ENCODE measurements at regions not wholly inside any gene's neighbourhood (a gene's known extent, or its start where the extent isn't known, plus 50 kb on each side); places are given as distances from the start of the nearest gene placed in this dataset.
"Not testable (repeated sequence)": the region's sequence is repeated elsewhere in the genome, so short reads cannot be mapped to it uniquely, and the experiment has no call there.

DNA sequence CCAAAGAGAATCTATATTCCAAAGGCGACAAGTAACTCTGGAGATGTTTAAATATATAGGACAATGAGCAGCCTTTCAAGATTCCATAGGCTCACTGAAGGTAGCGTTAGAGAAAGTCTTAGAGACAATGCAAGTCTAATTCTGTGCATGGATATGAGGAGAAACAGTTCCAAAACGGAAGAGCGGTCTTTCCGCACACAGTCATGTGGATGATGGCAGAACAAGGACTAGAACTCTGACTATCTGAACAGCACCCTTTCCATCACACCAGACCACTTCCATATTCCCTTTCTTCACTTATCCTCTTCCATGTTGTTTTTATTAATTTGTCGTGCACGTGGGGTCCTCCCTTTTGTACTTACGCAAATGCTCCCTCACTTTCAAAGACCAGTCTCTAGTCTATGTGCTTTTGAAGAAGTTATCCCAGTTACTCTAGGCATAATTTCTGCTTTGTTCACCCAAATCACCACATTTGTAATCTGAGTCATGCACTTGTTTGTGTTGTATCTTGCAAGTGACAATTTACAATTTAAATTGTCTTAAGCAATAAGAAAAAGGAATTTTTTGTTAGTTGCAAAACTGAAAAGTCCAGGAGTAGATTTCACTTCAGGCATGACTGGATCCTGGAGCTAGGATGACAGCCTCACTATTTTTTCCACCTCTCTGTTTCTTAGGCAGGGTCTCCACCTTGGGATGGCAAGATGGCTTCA is 116.0 kb upstream of the ADRA1B start:
- no peak for DNase-seq

DNA sequence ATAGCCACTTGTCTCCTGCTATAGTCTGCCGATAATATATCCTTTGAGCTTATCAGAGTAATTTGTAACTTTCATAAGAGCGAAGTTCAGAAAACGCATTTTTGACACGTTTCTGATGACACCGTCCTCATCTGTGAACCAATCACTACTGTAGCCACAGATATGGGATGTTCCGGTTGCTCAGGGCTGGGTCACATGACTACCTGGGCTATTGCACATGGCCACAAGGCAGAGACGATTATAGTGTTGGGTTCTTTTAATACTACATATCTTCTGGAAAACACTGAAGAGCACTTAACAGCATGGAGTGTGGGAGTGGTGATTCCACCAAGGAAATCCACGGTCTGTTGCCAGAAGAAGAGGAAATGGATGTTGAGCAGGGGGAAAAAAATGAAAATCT is 115.0 kb upstream of the ADRA1B start:
- DNase-seq = no peak

- no peak for DNase-seq
These were observed 113.6 kb upstream of the ADRA1B start for GRCh38 chr5:159802661-159803060.

- DNase-seq = no peak
These were observed 112.2 kb upstream of the ADRA1B start for GRCh38 chr5:159804121-159804520.

- no peak for DNase-seq
These were observed 111.3 kb upstream of the ADRA1B start for GRCh38 chr5:159805021-159805420.

DNA sequence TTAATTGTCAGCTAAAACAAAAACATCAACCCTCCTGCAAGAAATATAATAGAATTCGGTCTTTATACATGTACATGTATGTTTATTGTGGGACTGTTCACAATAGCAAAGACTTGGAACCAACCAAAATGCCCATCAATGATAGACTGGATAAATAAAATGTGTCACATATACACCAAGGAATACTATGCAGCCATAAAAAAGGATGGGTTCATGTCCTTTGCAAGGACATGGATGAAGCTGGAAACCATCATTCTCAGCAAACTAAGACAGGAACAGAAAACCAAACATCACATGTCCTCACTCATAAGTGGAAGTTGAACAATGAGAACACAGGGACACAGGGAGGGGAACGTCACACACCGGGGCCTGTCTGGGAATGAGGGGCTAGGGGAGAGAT is 109.1 kb upstream of the ADRA1B start:
- not testable (repeated sequence) for DNase-seq

- no peak for DNase-seq
These were observed 108.7 kb upstream of the ADRA1B start for GRCh38 chr5:159807586-159807985.

DNA sequence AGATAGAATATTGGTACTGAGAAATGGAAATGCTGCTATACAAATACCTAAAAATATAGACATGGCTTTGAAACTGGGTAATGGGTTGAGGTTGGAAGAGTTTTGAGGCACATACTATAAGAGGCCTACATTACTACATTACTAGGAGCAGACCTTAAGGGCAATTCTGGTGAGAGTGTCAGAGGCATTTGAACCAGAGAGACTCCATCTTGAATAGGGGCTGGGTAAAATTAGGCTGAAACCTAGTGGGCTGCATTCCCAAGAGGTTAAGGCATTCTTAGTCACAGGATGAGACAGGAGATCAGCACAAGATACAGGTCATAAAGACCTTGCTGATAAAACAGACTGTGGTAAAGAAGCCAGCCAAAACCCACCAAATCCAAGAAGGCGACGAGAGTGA is 104.6 kb upstream of the ADRA1B start:
- DNase-seq = no peak

- not testable (repeated sequence) for DNase-seq
These were observed 103.5 kb upstream of the ADRA1B start for GRCh38 chr5:159812759-159813158.

DNA sequence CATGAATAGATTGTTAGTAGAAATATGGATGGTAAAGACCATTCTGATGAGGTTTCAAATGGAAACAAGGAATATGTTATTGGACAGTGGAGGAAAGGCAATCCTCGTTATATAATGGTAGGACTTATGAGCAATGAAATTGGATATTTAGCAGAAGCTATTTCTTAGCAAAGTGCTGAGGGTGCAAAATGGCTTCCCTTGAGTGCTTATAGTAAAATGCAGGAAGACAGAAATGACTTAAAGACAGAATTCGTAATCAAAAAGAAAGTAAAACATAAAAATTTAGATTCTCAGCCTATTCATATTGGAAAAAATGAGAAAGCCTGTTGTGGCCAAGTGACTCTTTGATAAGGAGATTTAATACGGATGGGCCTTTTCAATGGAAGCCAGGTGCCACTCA is 102.1 kb upstream of the ADRA1B start:
- no peak for DNase-seq

DNA sequence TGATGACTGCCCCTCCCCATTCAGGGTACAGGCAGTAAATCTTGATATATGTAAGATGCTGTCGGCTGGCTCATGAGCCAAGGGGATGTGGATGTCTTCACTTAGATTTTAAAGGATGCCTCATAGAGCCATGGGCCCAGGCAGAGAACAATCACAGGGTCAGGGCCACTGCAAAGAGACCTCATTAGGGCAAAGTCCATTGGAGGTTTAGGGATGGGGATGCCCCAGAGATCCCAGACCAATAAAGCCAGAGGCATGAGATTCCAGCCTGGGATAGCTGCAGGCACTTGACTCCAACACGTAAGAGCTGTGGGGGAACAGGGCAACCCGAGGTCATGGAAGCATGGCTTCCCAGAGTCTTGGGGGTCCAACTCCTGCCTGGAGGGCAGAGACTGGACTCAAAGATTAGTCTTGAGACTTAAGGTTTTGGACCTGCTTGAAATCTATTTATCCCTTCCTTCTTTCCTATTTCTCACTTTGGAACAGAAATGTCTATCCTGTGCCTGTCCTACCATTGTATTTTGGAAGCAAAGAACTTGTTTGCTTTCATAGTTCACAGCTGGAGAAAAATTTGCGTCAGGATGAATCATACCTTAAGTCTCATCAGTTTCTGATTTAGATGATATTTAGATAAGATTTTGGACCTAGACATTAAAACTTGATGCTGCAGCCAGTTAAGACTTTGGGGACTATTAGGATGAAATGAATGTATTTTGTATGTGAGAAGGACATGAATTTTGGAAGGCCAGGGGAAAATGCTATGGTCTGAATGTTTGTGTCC is 101.3 kb upstream of the ADRA1B start:
- DNase-seq = no peak

DNA sequence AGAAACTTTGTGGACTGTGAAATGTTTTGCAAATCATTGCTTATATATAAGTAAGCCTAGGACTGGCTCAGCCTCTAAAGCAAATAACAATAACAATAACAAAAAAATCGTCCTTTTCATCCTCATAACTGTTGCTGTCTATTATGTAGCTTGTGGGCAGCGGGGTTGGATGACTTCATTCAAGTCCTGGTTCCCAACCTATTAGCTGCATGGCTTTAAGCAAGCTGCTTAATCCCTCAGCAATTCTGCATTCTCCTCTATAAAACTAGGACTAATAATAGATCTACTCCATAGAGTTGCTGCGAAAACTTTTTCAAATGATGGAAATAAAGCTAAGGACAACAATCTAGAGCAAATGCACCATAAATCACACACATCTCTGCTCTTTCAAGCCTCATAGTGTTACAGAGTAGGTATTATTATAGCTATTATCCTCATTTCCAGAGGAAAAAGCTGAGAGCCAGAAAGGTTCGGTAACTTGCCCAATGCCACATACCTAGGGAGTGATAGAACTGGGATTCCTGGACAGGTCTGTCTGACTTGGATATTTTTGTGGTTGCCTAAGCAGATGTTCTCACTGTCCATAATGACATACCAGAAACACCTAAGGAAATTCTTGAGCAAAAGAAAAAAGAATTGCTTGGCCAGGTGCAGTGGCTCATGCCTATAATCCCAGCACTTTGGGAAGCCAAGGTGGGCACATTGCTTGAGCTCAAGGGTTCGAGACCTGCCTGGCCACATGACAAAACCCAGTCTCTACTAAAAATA is 98.8 kb upstream of the ADRA1B start:
- DNase-seq = no peak

- DNase-seq = no peak
These were observed 96.5 kb upstream of the ADRA1B start for GRCh38 chr5:159819591-159820411.

DNA sequence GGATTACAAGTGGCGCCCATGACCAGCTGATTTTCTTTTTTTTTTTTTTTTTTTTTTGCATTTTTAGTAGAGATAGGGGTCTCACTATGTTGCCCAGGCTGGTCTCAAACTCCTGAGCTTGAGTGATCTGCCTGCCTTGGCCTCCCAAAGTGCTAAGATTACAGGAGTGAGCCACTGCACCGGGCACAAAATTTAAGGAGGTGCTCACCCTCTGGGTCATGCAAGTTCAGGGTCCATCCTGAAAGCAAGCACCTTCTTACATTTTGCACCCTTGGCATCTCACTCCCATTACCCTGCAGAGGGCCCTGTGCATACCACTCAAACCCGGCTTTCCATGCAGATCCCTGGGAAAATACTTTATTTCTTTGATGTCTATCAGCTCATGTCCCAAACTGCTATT is 95.6 kb upstream of the ADRA1B start:
- no peak for DNase-seq

DNA sequence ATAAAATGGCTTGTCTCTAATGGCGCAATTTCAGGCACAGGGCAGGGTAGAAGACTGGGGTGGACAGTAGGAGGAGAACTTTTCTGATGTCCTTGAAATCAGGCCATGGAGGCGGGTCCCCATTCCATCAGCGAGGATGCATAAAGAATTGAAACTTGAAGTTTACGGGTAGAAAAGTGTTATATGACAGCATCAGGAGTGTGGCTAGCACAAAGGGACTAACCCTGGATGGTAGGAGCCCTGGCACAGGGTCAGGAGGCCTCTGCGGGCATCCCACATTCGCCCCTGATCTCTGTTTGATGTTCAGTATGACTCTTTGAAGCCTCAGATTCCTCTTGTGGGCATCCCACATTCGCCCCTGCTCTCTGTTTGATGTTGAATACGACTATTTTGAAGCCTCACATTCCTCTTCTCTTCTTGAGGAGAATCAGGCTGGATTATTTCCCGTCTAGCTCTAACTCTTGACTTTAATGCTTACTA is 94.8 kb upstream of the ADRA1B start:
- no peak for DNase-seq

DNA sequence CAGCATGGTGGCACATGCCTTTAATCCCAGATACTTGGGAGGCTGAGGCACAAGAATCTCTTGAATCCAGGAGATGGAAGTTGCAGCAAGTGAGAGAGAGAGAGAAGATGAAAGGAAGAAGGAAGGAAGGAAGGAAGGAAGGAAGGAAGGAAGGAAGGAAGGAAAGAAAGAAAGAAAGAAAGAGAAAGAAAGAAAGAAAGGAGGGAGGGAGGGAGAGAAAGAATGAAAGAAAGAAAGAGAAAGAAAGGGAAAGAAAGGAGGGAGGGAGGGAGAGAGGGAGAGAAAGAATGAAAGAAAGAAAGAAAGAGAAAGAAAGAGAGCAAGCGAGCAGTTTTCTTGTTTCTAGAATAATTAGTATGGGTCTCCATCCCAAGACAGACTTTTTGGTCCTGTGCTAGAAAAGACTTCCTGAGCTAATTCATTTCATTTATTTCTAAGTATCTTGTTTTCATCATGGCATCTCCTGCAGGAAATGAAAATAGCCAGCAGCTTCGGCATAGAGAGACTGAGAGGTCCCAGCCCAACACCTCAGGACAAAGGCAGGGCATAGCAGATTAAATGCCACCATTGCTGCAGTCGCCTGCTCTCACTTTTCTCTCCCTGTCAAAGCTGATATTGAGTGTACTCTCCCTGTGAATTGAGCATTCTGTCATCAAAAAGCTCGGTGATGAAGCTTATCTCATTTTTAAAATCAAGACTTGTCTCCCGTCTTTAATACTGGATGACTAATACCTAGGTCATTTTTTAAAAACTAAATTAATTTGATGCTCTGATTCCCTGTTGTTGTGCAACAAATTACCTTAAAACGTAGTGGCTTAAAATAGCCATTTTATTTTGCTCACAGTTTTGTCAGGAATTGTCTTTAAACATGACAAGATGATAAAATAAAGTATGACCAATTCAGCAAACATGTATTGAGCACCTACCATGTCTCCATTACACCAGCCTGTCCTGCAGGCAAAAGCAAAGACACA is 91.8 kb upstream of the ADRA1B start:
- DNase-seq = no peak

- no peak for DNase-seq
These were observed 90.7 kb upstream of the ADRA1B start for GRCh38 chr5:159825551-159826051.

- no peak for DNase-seq
These were observed 89.7 kb upstream of the ADRA1B start for GRCh38 chr5:159826351-159827214.

GRCh38 chr5:159827861-159828260 is 88.4 kb upstream of the ADRA1B start:
- DNase-seq = no peak

DNA sequence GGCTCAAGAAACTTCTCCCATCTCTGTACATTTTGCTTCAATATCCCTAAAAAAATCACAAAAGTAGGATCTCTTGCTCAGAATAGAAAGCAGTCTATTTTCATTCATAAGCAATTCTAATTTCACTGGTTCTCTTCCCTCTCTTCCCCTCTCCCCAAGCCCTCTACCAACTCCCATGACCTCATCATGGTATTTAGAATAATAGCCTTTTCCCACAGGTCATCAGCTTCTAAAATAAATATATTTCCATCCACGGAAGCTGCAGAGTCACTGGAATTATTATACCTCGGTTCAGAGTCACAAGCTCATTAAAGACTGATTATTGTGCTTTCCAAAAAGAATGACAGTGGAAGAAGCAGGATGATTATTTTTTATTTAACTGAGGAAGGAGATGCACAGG is 84.2 kb upstream of the ADRA1B start:
- no peak for DNase-seq
